ENCODE measurements at regions not wholly inside any gene's neighbourhood (a gene's known extent, or its start where the extent isn't known, plus 50 kb on each side); places are given as distances from the start of the nearest gene placed in this dataset.

GRCh38 chr13:97855570-97856303, 97.7 kb upstream of the IPO5 start:
- TF ChIP-seq POLR2A (IDR thresholded peaks at IDR 0.05; ENCODE audit: low read length) (no peak), GATA1 (IDR thresholded peaks at IDR 0.05; ENCODE audit: low read depth, low read length) (no peak)

Data from erythroblast (primary cell).